ENCODE measurements at regions not wholly inside any gene's neighbourhood (a gene's known extent, or its start where the extent isn't known, plus 50 kb on each side); places are given as distances from the start of the nearest gene placed in this dataset.

GRCh38 chr6:87965806-87966205 lies 81.8 kb upstream of the SPACA1 start:
- H3K79me2 ChIP-seq (ENCODE audit: control insufficient read depth, insufficient read depth, low read length) = no peaks in the 10 kb centered on the region
- no peak overlapping the region for H3K4me2 ChIP-seq (ENCODE audit: insufficient read depth, low read length)
- no peaks in the 10 kb centered on the region for H3K9me1 ChIP-seq (replicated peaks; ENCODE audit: control insufficient read depth, extremely low read depth, insufficient read depth, low read length)
- H3K27ac ChIP-seq (ENCODE audit: insufficient read depth, low read depth, low read length) = no peak overlapping the region
- no peak overlapping the region for H3K9ac ChIP-seq (replicated peaks; ENCODE audit: extremely low read depth, insufficient read depth, low read length)
- peaks cover 8 to 14% of the 10 kb centered on the region in 2 experiments for H3K27me3 ChIP-seq (ENCODE audit: control insufficient read depth in 2 of 2, insufficient read depth in 2 of 2, low read length in 2 of 2)
- POLR2A ChIA-PET = no interaction called here
- TF ChIP-seq EZH2 (IDR thresholded peaks at IDR 0.05; ENCODE audit: borderline replicate concordance, low read depth, low read length, severe bottlenecking) = no peak
- TF ChIP-seq JUN (IDR thresholded peaks at IDR 0.05; ENCODE audit: borderline replicate concordance, insufficient read depth, insufficient read length, low read depth) = no peak
- no peak for TF ChIP-seq POLR2AphosphoS5 (IDR thresholded peaks at IDR 0.05; ENCODE audit: insufficient read depth, low read depth, low read length)
- no peak for TF ChIP-seq MAX (IDR thresholded peaks at IDR 0.05; ENCODE audit: insufficient read depth, insufficient read length)
- TF ChIP-seq MYC (IDR thresholded peaks at IDR 0.05; ENCODE audit: low read depth, low read length) = no peak
- TF ChIP-seq CTCF (IDR thresholded peaks at IDR 0.05; ENCODE audit: extremely low read depth in 1 of 2, insufficient read depth in 1 of 2, low read depth in 1 of 2, low read length in 2 of 2) = no peak
- no peak for TF ChIP-seq POLR2A (IDR thresholded peaks at IDR 0.05; ENCODE audit: low read depth, low read length)
- TF ChIP-seq FOS (IDR thresholded peaks at IDR 0.05; ENCODE audit: borderline replicate concordance, insufficient read depth, low read length) = no peak
- H3K9me3 ChIP-seq (replicated peaks; ENCODE audit: control insufficient read depth, insufficient read depth, low read length) = no peaks in the 10 kb centered on the region
- no peaks in the 10 kb centered on the region for H3K4me1 ChIP-seq (ENCODE audit: control insufficient read depth, extremely low read depth, insufficient read depth, low read length)
- no peak overlapping the region for H3K4me3 ChIP-seq (replicated peaks in 1 of 3; ENCODE audit: insufficient read depth in 1 of 3, low read depth in 1 of 3, low read length in 3 of 3)
- DNase-seq (ENCODE audit: low read depth, low spot score) = no peak
- no peaks in the 10 kb centered on the region for H3K36me3 ChIP-seq (ENCODE audit: control insufficient read depth in 2 of 2, extremely low read depth in 1 of 2, insufficient read depth in 2 of 2, low read length in 2 of 2)
- CTCF ChIA-PET = no interaction called here
- BruUV-seq (replicated peaks) = no TSS peak
- dilution Hi-C loops (cut with MboI; ENCODE audit: extremely low pct_ligation_motif_present, low sequenced_read_pairs) = no loop called here
- no peak overlapping the region for H2AFZ ChIP-seq (ENCODE audit: low read depth, low read length)
- FAIRE-seq = no peak
- no peaks in the 10 kb centered on the region for H4K20me1 ChIP-seq (replicated peaks; ENCODE audit: control insufficient read depth, extremely low read depth, insufficient read depth, low read length)
- intact Hi-C loops (cut with micrococcal nuclease) = no loop called here
